ENCODE measurements at regions not wholly inside any gene's neighbourhood (a gene's known extent, or its start where the extent isn't known, plus 50 kb on each side); places are given as distances from the start of the nearest gene placed in this dataset.

- ATAC-seq = no peak
- TF ChIP-seq TSHZ2 (CRISPR knock-in tag; IDR thresholded peaks at IDR 0.05) (no peak), TOX (CRISPR knock-in tag; IDR thresholded peaks at IDR 0.05; ENCODE audit: borderline replicate concordance) (no peak), GLIS3 (CRISPR knock-in tag; IDR thresholded peaks at IDR 0.05) (no peak), ZNF565 (CRISPR knock-in tag; conservative IDR thresholded peaks at IDR 0.05; ENCODE audit: low read depth) (no peak), CSDC2 (CRISPR knock-in tag; IDR thresholded peaks at IDR 0.05) (no peak)
Measured at GRCh38 chr5:67816456-67816855, 399.1 kb upstream of the PIK3R1 start.

GRCh38 chr5:67815455-67816391, 399.8 kb upstream of the PIK3R1 start:
- TF ChIP-seq POU6F1 (CRISPR knock-in tag; IDR thresholded peaks at IDR 0.05; ENCODE audit: borderline replicate concordance, low read depth) (no peak), ZFP3 (CRISPR knock-in tag; IDR thresholded peaks at IDR 0.05) (no peak), CSRNP3 (CRISPR knock-in tag; IDR thresholded peaks at IDR 0.05) (no peak), ISL1 (CRISPR knock-in tag; IDR thresholded peaks at IDR 0.05) (no peak), ZC3H10 (CRISPR knock-in tag; IDR thresholded peaks at IDR 0.05) (no peak), GLIS3 (CRISPR knock-in tag; IDR thresholded peaks at IDR 0.05) (no peak), RARB (CRISPR knock-in tag; IDR thresholded peaks at IDR 0.05) (no peak), PATZ1 (CRISPR knock-in tag; IDR thresholded peaks at IDR 0.05; ENCODE audit: borderline replicate concordance) (no peak), ARNTL (CRISPR knock-in tag; IDR thresholded peaks at IDR 0.05; ENCODE audit: borderline replicate concordance, low read depth) (no peak), TCF4 (CRISPR knock-in tag; IDR thresholded peaks at IDR 0.05; ENCODE audit: borderline replicate concordance) (no peak)
- ATAC-seq = no peak

- no peak for ATAC-seq
- TF ChIP-seq ESRRG (CRISPR knock-in tag; IDR thresholded peaks at IDR 0.05) (no peak), CREB5 (CRISPR knock-in tag; IDR thresholded peaks at IDR 0.05; ENCODE audit: low read depth) (no peak), ISL1 (CRISPR knock-in tag; IDR thresholded peaks at IDR 0.05) (no peak), ZFP30 (CRISPR knock-in tag; IDR thresholded peaks at IDR 0.05) (no peak), TOX (CRISPR knock-in tag; IDR thresholded peaks at IDR 0.05; ENCODE audit: borderline replicate concordance) (no peak), PATZ1 (CRISPR knock-in tag; IDR thresholded peaks at IDR 0.05; ENCODE audit: borderline replicate concordance) (no peak), ZFP3 (CRISPR knock-in tag; IDR thresholded peaks at IDR 0.05) (no peak), GLIS3 (CRISPR knock-in tag; IDR thresholded peaks at IDR 0.05) (no peak), CSRNP3 (CRISPR knock-in tag; IDR thresholded peaks at IDR 0.05) (no peak)
Measured at GRCh38 chr5:67814569-67815311, 400.8 kb upstream of the PIK3R1 start.

Measured in SK-N-SH treated with all-trans-retinoic acid at 6 μM for 48 hours (cell line).